ENCODE measurements at regions not wholly inside any gene's neighbourhood (a gene's known extent, or its start where the extent isn't known, plus 50 kb on each side); places are given as distances from the start of the nearest gene placed in this dataset.

DNA sequence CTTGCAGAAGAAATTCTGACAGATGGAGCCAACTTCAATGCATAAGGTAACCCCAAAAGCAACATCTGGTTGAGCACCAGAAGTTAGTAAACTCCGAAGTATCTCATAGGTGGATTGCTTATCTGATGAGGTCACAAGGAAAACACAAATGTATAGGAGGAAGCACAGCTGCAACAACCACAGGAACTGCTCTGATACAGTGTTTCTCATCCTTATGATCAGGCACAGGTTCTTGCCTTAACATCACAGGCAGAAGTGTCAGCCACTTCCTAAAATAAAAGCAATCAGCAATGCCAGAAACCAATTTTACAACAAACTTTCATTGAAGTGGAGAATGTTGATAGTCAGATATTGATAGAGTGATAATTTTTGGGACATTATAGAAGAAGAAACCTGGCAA, 530.3 kb upstream of the FAT3 start:
- POLR2A ChIA-PET, result no interaction called here
- no peaks in the 10 kb centered on the region for H3K4me1 Mint-ChIP-seq
- no peaks in the 10 kb centered on the region for H3K27me3 Mint-ChIP-seq
- CTCF ChIA-PET, result no interaction called here
- Histone ChIP-seq H3K9me3 (ENCODE audit: low read length) (no peaks in the 10 kb centered on the region), H3K27me3 (ENCODE audit: insufficient read depth, low read length, poor library complexity, severe bottlenecking) (no peaks in the 10 kb centered on the region), H3K36me3 (ENCODE audit: insufficient read depth, low read length) (no peaks in the 10 kb centered on the region), H3K27ac (ENCODE audit: low read depth, low read length) (no peak overlapping the region), H3K4me3 (ENCODE audit: low read length) (no peak overlapping the region), H3K4me1 (ENCODE audit: insufficient read depth, low read length) (no peaks in the 10 kb centered on the region)
- H3K4me3 Mint-ChIP-seq, result no peak overlapping the region
- DNase-seq, result no peak
- no peak overlapping the region for H3K27ac Mint-ChIP-seq
- no peaks in the 10 kb centered on the region for H3K36me3 Mint-ChIP-seq
- H3K9me3 Mint-ChIP-seq, result peaks cover 1 to 23% (median 5%) of the 10 kb centered on the region in 5 donors

DNA sequence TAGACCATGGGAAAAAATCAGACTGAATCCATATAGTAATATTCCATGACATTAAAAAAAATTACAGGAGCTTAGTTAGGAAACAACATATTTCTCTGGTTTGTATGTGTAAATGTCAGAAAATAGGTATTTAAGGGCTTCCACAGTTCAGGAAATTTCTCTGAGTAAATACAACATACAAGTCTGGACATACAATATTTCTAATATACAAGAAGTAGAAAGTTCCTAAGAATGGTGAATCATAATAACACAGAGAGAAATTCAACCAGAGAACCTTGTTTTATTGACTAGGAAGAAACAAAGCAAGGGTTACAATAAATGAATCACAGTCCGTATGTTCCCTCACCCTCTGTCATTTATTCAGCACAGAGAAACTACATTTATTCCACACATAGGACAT, 532.7 kb upstream of the FAT3 start:
- Mint-ChIP-seq H3K4me1 (no peaks in the 10 kb centered on the region), H3K36me3 (no peaks in the 10 kb centered on the region), H3K4me3 (no peak overlapping the region), H3K27me3 (no peaks in the 10 kb centered on the region), H3K9me3 (peaks cover 1 to 13% (median 7%) of the 10 kb centered on the region in 5 donors), H3K27ac (no peak overlapping the region)
- ChIA-PET CTCF (no interaction called here), POLR2A (no interaction called here)
- no peak overlapping the region for H3K27ac ChIP-seq (ENCODE audit: low read depth, low read length)
- H3K36me3 ChIP-seq (ENCODE audit: insufficient read depth, low read length), result no peaks in the 10 kb centered on the region
- no peaks in the 10 kb centered on the region for H3K9me3 ChIP-seq (ENCODE audit: low read length)
- no peak for DNase-seq
- H3K4me3 ChIP-seq (ENCODE audit: low read length), result no peak overlapping the region
- no peaks in the 10 kb centered on the region for H3K4me1 ChIP-seq (ENCODE audit: insufficient read depth, low read length)
- no peaks in the 10 kb centered on the region for H3K27me3 ChIP-seq (ENCODE audit: insufficient read depth, low read length, poor library complexity, severe bottlenecking)

- no peak overlapping the region for H3K4me3 Mint-ChIP-seq
- no peaks in the 10 kb centered on the region for H3K4me1 Mint-ChIP-seq
- no peaks in the 10 kb centered on the region for H3K27me3 Mint-ChIP-seq
- Histone ChIP-seq H3K4me3 (ENCODE audit: low read length) (no peak overlapping the region), H3K9me3 (ENCODE audit: low read length) (no peaks in the 10 kb centered on the region), H3K4me1 (ENCODE audit: insufficient read depth, low read length) (no peaks in the 10 kb centered on the region), H3K27me3 (ENCODE audit: insufficient read depth, low read length, poor library complexity, severe bottlenecking) (no peaks in the 10 kb centered on the region), H3K27ac (ENCODE audit: low read depth, low read length) (no peak overlapping the region), H3K36me3 (ENCODE audit: insufficient read depth, low read length) (no peaks in the 10 kb centered on the region)
- H3K27ac Mint-ChIP-seq, result no peak overlapping the region
- CTCF ChIA-PET, result no interaction called here
- POLR2A ChIA-PET, result no interaction called here
- H3K9me3 Mint-ChIP-seq, result peaks cover 1 to 21% (median 4%) of the 10 kb centered on the region in 5 donors
- DNase-seq, result no peak
- no peaks in the 10 kb centered on the region for H3K36me3 Mint-ChIP-seq
Observed at GRCh38 chr11:91688672-91689071, 535.9 kb upstream of the FAT3 start.

GRCh38 chr11:91686700-91687099, 537.9 kb upstream of the FAT3 start:
- POLR2A ChIA-PET, result no interaction called here

GRCh38 chr11:91686281-91686680, 538.3 kb upstream of the FAT3 start:
- H3K27ac ChIP-seq (ENCODE audit: low read depth, low read length), result no peak overlapping the region
- H3K27me3 ChIP-seq (ENCODE audit: insufficient read depth, low read length, poor library complexity, severe bottlenecking), result no peaks in the 10 kb centered on the region
- DNase-seq, result no peak
- Mint-ChIP-seq H3K27me3 (no peaks in the 10 kb centered on the region), H3K9me3 (peaks cover 0 to 23% (median 6%) of the 10 kb centered on the region in 5 donors), H3K4me3 (no peak overlapping the region), H3K4me1 (no peaks in the 10 kb centered on the region), H3K36me3 (no peaks in the 10 kb centered on the region), H3K27ac (no peak overlapping the region)
- ChIA-PET POLR2A (no interaction called here), CTCF (no interaction called here)
- H3K36me3 ChIP-seq (ENCODE audit: insufficient read depth, low read length), result no peaks in the 10 kb centered on the region
- H3K4me3 ChIP-seq (ENCODE audit: low read length), result no peak overlapping the region
- H3K4me1 ChIP-seq (ENCODE audit: insufficient read depth, low read length), result no peaks in the 10 kb centered on the region
- no peaks in the 10 kb centered on the region for H3K9me3 ChIP-seq (ENCODE audit: low read length)

More at GRCh38 chr11:91686700-91687099, 537.9 kb upstream of the FAT3 start:
- CTCF ChIA-PET, result no interaction called here
- no peaks in the 10 kb centered on the region for H3K36me3 ChIP-seq (ENCODE audit: insufficient read depth, low read length)
- no peaks in the 10 kb centered on the region for H3K27me3 ChIP-seq (ENCODE audit: insufficient read depth, low read length, poor library complexity, severe bottlenecking)
- DNase-seq, result no peak
- H3K36me3 Mint-ChIP-seq, result no peaks in the 10 kb centered on the region
- no peaks in the 10 kb centered on the region for H3K27me3 Mint-ChIP-seq
- peaks cover 0 to 21% (median 4%) of the 10 kb centered on the region in 5 donors for H3K9me3 Mint-ChIP-seq
- H3K4me3 Mint-ChIP-seq, result no peak overlapping the region
- H3K4me1 Mint-ChIP-seq, result no peaks in the 10 kb centered on the region
- H3K4me3 ChIP-seq (ENCODE audit: low read length), result no peak overlapping the region
- H3K9me3 ChIP-seq (ENCODE audit: low read length), result no peaks in the 10 kb centered on the region
- H3K27ac Mint-ChIP-seq, result no peak overlapping the region
- H3K27ac ChIP-seq (ENCODE audit: low read depth, low read length), result no peak overlapping the region
- H3K4me1 ChIP-seq (ENCODE audit: insufficient read depth, low read length), result no peaks in the 10 kb centered on the region

DNA sequence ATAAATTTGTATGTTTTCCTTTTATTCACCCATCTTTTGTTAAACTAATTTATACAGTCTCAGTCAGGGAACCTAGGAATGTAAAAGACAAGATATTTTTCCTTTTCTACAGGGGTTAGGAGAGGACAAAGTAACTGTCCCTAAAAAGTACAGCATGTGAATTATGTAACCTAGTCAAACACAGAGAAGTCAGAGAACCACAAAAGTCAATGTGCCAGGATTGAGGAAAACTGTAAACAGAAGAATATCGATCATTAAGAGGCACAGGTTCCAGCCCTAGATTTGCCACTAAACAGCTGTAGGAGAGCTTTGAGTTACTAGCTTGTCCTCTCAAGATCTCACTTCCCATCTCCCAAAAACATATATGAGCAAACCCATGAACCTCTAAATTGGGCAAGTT, 550.9 kb upstream of the FAT3 start:
- no peaks in the 10 kb centered on the region for H3K9me3 ChIP-seq (ENCODE audit: low read length)
- H3K36me3 ChIP-seq (ENCODE audit: insufficient read depth, low read length), result no peaks in the 10 kb centered on the region
- H3K4me3 ChIP-seq (ENCODE audit: low read length), result no peak overlapping the region
- H3K27ac Mint-ChIP-seq, result no peak overlapping the region
- DNase-seq, result no peak
- H3K36me3 Mint-ChIP-seq, result no peaks in the 10 kb centered on the region
- no peaks in the 10 kb centered on the region for H3K4me1 Mint-ChIP-seq
- peaks cover 13 to 48% (median 18%) of the 10 kb centered on the region in 5 donors for H3K9me3 Mint-ChIP-seq
- ChIA-PET POLR2A (no interaction called here), CTCF (no interaction called here)
- H3K4me1 ChIP-seq (ENCODE audit: insufficient read depth, low read length), result no peaks in the 10 kb centered on the region
- H3K27ac ChIP-seq (ENCODE audit: low read depth, low read length), result no peak overlapping the region
- H3K4me3 Mint-ChIP-seq, result no peak overlapping the region
- no peaks in the 10 kb centered on the region for H3K27me3 Mint-ChIP-seq
- H3K27me3 ChIP-seq (ENCODE audit: insufficient read depth, low read length, poor library complexity, severe bottlenecking), result no peaks in the 10 kb centered on the region

GRCh38 chr11:91664521-91664920, 560.1 kb upstream of the FAT3 start:
- CTCF ChIA-PET, result no interaction called here
- Histone ChIP-seq H3K27me3 (ENCODE audit: insufficient read depth, low read length, poor library complexity, severe bottlenecking) (no peaks in the 10 kb centered on the region), H3K27ac (ENCODE audit: low read depth, low read length) (no peak overlapping the region), H3K4me1 (ENCODE audit: insufficient read depth, low read length) (no peaks in the 10 kb centered on the region), H3K4me3 (ENCODE audit: low read length) (no peak overlapping the region), H3K9me3 (ENCODE audit: low read length) (no peaks in the 10 kb centered on the region), H3K36me3 (ENCODE audit: insufficient read depth, low read length) (no peaks in the 10 kb centered on the region)
- Mint-ChIP-seq H3K27ac (no peak overlapping the region), H3K4me3 (no peak overlapping the region), H3K36me3 (no peaks in the 10 kb centered on the region), H3K27me3 (no peaks in the 10 kb centered on the region), H3K9me3 (peaks cover 6 to 18% (median 16%) of the 10 kb centered on the region in 5 donors), H3K4me1 (no peaks in the 10 kb centered on the region)
- no peak for DNase-seq
- POLR2A ChIA-PET, result no interaction called here

DNA sequence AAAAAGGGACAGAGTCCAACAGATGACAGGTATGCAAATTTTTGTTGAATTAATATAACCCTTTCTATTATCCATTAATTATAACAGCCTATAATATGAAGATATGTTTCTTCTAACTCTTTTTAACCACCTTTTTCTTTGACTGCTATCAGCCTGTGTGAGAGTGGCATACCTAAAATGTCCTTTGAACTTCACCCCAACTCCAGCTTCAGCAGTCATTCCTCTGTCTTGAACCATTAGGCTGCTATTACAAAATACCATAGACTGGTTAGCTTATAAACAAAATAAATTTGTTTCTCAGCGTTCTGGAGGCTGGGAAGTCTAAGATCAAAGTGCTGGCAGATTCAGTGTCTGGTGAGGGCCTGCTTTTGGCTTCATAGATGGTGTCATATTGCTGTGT, 564.6 kb upstream of the FAT3 start:
- Mint-ChIP-seq H3K36me3 (no peaks in the 10 kb centered on the region), H3K4me3 (no peak overlapping the region), H3K9me3 (peaks cover 1 to 22% (median 6%) of the 10 kb centered on the region in 5 donors), H3K27me3 (no peaks in the 10 kb centered on the region), H3K4me1 (no peaks in the 10 kb centered on the region), H3K27ac (no peak overlapping the region)
- no peaks in the 10 kb centered on the region for H3K4me1 ChIP-seq (ENCODE audit: insufficient read depth, low read length)
- H3K27me3 ChIP-seq (ENCODE audit: insufficient read depth, low read length, poor library complexity, severe bottlenecking), result no peaks in the 10 kb centered on the region
- H3K4me3 ChIP-seq (ENCODE audit: low read length), result no peak overlapping the region
- POLR2A ChIA-PET, result no interaction called here
- H3K36me3 ChIP-seq (ENCODE audit: insufficient read depth, low read length), result no peaks in the 10 kb centered on the region
- no peak for DNase-seq
- CTCF ChIA-PET, result no interaction called here
- no peak overlapping the region for H3K27ac ChIP-seq (ENCODE audit: low read depth, low read length)
- H3K9me3 ChIP-seq (ENCODE audit: low read length), result no peaks in the 10 kb centered on the region

- H3K9me3 Mint-ChIP-seq, result peaks cover 1 to 32% (median 10%) of the 10 kb centered on the region in 5 donors
- H3K27me3 Mint-ChIP-seq, result no peaks in the 10 kb centered on the region
- ChIA-PET CTCF (no interaction called here), POLR2A (no interaction called here)
- Histone ChIP-seq H3K9me3 (ENCODE audit: low read length) (no peaks in the 10 kb centered on the region), H3K36me3 (ENCODE audit: insufficient read depth, low read length) (no peaks in the 10 kb centered on the region), H3K4me1 (ENCODE audit: insufficient read depth, low read length) (no peaks in the 10 kb centered on the region), H3K4me3 (ENCODE audit: low read length) (no peak overlapping the region), H3K27ac (ENCODE audit: low read depth, low read length) (no peak overlapping the region), H3K27me3 (ENCODE audit: insufficient read depth, low read length, poor library complexity, severe bottlenecking) (no peaks in the 10 kb centered on the region)
- no peaks in the 10 kb centered on the region for H3K4me1 Mint-ChIP-seq
- H3K36me3 Mint-ChIP-seq, result no peaks in the 10 kb centered on the region
- H3K27ac Mint-ChIP-seq, result no peak overlapping the region
- H3K4me3 Mint-ChIP-seq, result no peak overlapping the region
- DNase-seq, result no peak
Observed at GRCh38 chr11:91654686-91655085, 569.9 kb upstream of the FAT3 start.

Measured in CD8-positive, alpha-beta memory T cell (primary cell).